Smooth muscle cell (in vitro differentiated cells): ENCODE measurements at regions not wholly inside any gene's neighbourhood (a gene's known extent, or its start where the extent isn't known, plus 50 kb on each side); places are given as distances from the start of the nearest gene placed in this dataset.

ENCODE experiments used
- DNase-seq: peaks from one replicate; lab custom pipeline; 2025; ENCODE audit not compliant: unreplicated experiment; lab: John Stamatoyannopoulos, UW
- H2AFZ ChIP-seq: fragments of 200-600 bp; sonication (generic); 2 replicates; pipeline ENCODE4 v1.6.0; 2016; ENCODE audit warnings: antibody characterized with exemption, low read depth, mild to moderate bottlenecking
- H3F3A ChIP-seq: fragments of 200-600 bp; sonication (generic); 2 replicates; pipeline ENCODE4 v1.6.0; 2017; ENCODE audit warnings: antibody characterized with exemption, low read depth
- H3K27ac ChIP-seq: fragments of 200-600 bp; sonication (generic); 2 replicates; pipeline ENCODE4 v1.5.1; 2016; ENCODE audit warnings: low read depth, mild to moderate bottlenecking
- H3K27me3 ChIP-seq: fragments of 200-600 bp; sonication (generic); 2 replicates; pipeline ENCODE4 v1.6.1; 2016; ENCODE audit warnings: low read depth, mild to moderate bottlenecking
- H3K36me3 ChIP-seq: fragments of 200-600 bp; sonication (generic); 2 replicates; pipeline ENCODE4 v1.5.1; 2016; ENCODE audit warnings: low read depth
- H3K4me1 ChIP-seq: fragments of 200-600 bp; sonication (generic); 2 replicates; pipeline ENCODE4 v1.5.1; 2016; ENCODE audit warnings: low read depth
- H3K4me2 ChIP-seq: fragments of 200-600 bp; sonication (generic); 2 replicates; pipeline ENCODE4 v1.6.0; 2016; ENCODE audit warnings: mild to moderate bottlenecking
- H3K4me3 ChIP-seq: fragments of 200-600 bp; sonication (generic); 2 replicates; pipeline ENCODE4 v1.5.1; 2016; ENCODE audit warnings: mild to moderate bottlenecking
- H3K79me2 ChIP-seq: fragments of 200-600 bp; sonication (generic); 2 replicates; pipeline ENCODE4 v1.6.0; 2016; ENCODE audit warnings: low read depth, mild to moderate bottlenecking
- H3K9ac ChIP-seq: fragments of 200-600 bp; sonication (generic); 2 replicates; pipeline ENCODE4 v1.6.0; 2016; ENCODE audit warnings: low read depth
- H3K9me3 ChIP-seq: fragments of 200-600 bp; sonication (generic); replicated peaks from 2 replicates; pipeline ENCODE4 v1.5.1; 2016; ENCODE audit warnings: low read depth
- H4K20me1 ChIP-seq: fragments of 200-600 bp; sonication (generic); 2 replicates; pipeline ENCODE4 v1.6.0; 2016; ENCODE audit warnings: low read depth
- CTCF ChIP-seq: fragments of 200-600 bp; sonication (generic); IDR thresholded peaks from 2 replicates; pipeline ENCODE4 v1.5.1; 2017; ENCODE audit warnings: borderline replicate concordance, mild to moderate bottlenecking, antibody characterized with exemption; ENCODE audit not compliant: insufficient read depth, poor library complexity, severe bottlenecking
- WGBS: methylation state at CpG from one replicate; pipeline ENCODE4 v1.1.7; 2016; ENCODE audit warnings: low lambda C conversion rate; 5-methylcytosine and 5-hydroxymethylcytosine counted together

DNA sequence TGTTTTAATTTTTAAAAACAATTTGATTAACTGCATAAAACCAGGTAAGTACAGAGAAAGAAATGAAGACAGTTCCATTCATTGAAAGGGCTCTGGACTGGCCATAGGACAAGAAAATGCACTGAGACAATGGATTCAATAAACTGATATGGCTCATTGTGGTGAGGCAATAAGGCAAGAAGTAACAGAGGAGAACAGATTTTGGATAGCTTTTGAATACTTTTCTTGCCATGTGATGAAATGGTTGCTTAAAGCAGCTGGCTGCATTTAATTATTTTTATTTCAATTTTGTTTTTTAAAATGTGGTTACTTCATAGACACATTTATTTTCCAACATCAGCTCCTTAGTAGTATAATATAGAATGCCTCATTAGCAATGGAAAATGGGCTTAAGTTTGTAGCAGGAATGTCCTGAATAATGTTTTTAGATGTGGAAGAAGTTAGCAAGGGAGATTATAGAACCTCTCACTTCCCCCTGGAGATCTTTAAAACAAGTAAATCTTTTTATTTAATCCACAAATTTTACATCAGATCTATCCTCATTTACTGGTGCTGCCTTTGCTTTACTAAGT is 646.9 kb upstream of the ZEB2 start:
- DNase-seq: no peak
- Histone ChIP-seq H3K4me2 (no peak overlapping the region), H3K27ac (no peak overlapping the region), H4K20me1 (no peaks in the 10 kb centered on the region), H3K9ac (no peak overlapping the region), H3K79me2 (no peaks in the 10 kb centered on the region), H3K4me1 (peaks cover 10% of the 10 kb centered on the region), H3F3A (no peaks in the 10 kb centered on the region), H3K36me3 (no peaks in the 10 kb centered on the region), H3K9me3 (no peaks in the 10 kb centered on the region), H3K4me3 (no peak overlapping the region), H3K27me3 (no peaks in the 10 kb centered on the region), H2AFZ (no peak overlapping the region)
- no peak for TF ChIP-seq CTCF

GRCh38 chr2:145161656-145162055 is 641.7 kb upstream of the ZEB2 start:
- TF ChIP-seq CTCF: no peak
- Histone ChIP-seq H3K4me3 (no peak overlapping the region), H4K20me1 (no peaks in the 10 kb centered on the region), H3K9ac (no peak overlapping the region), H3K4me1 (peaks cover 13% of the 10 kb centered on the region), H2AFZ (no peak overlapping the region), H3F3A (peaks cover 12% of the 10 kb centered on the region), H3K4me2 (no peak overlapping the region), H3K27me3 (no peaks in the 10 kb centered on the region), H3K27ac (no peak overlapping the region), H3K9me3 (no peaks in the 10 kb centered on the region), H3K36me3 (no peaks in the 10 kb centered on the region), H3K79me2 (no peaks in the 10 kb centered on the region)
- WGBS: 96% methylated on average over 2 of the region's 2 CpGs
- no peak for DNase-seq

DNA sequence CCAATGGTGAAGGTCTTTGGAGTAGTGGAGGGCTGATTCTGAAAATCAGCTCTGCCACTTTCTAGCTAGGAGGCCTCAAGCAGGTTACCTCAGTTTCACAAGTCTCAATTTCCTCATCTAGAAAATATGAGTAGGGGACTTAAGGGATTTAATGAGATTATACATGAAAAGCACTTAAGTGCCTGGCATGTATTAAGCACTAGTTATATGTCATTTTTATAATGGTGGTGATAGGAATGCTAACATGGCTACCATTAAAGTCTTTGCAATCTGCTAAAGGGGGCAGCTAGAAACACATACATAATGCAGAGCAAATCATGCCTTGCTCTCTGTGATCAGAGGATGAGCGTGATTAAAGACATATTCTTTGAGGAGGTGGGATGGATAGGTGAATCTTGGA is 640.9 kb upstream of the ZEB2 start:
- DNase-seq: no peak
- peaks cover 13% of the 10 kb centered on the region for H3K4me1 ChIP-seq
- H3K27me3 ChIP-seq: no peaks in the 10 kb centered on the region
- no peaks in the 10 kb centered on the region for H3K9me3 ChIP-seq
- WGBS: 19% methylated on average over 1 of the region's 1 CpG
- H3K9ac ChIP-seq: no peak overlapping the region
- no peak for TF ChIP-seq CTCF
- H4K20me1 ChIP-seq: no peaks in the 10 kb centered on the region
- H3K27ac ChIP-seq: no peak overlapping the region
- peaks cover 12% of the 10 kb centered on the region for H3F3A ChIP-seq
- no peak overlapping the region for H3K4me2 ChIP-seq
- H3K4me3 ChIP-seq: no peak overlapping the region
- H3K36me3 ChIP-seq: no peaks in the 10 kb centered on the region
- no peak overlapping the region for H2AFZ ChIP-seq
- no peaks in the 10 kb centered on the region for H3K79me2 ChIP-seq

GRCh38 chr2:145159676-145160075 is 639.8 kb upstream of the ZEB2 start:
- WGBS: 50% methylated on average over 2 of the region's 2 CpGs

More at GRCh38 chr2:145159676-145160075, 639.8 kb upstream of the ZEB2 start:
- Histone ChIP-seq H3K9ac (no peak overlapping the region), H3K27ac (peak overlapping the region; percentile 50), H4K20me1 (no peaks in the 10 kb centered on the region), H3K4me3 (no peak overlapping the region), H3K36me3 (no peaks in the 10 kb centered on the region), H3K4me2 (peak overlapping the region; percentile 73), H3K9me3 (no peaks in the 10 kb centered on the region), H3K79me2 (no peaks in the 10 kb centered on the region), H3F3A (peaks cover 12% of the 10 kb centered on the region), H3K4me1 (peaks cover 13% of the 10 kb centered on the region), H3K27me3 (no peaks in the 10 kb centered on the region), H2AFZ (no peak overlapping the region)
- TF ChIP-seq CTCF: no peak
- DNase-seq: no peak
